CD1c-positive myeloid dendritic cell (primary cell): ENCODE measurements at regions not wholly inside any gene's neighbourhood (a gene's known extent, or its start where the extent isn't known, plus 50 kb on each side); places are given as distances from the start of the nearest gene placed in this dataset.
"Not testable (repeated sequence)": the region's sequence is repeated elsewhere in the genome, so short reads cannot be mapped to it uniquely, and the experiment has no call there.

Source experiments
- DNase-seq: peaks from one replicate; pipeline ENCODE4 v3.0.0-alpha.2; 2016; ENCODE audit errors: extremely low spot score

- DNase-seq: no peak
Measured at GRCh38 chr13:91211510-91211909, 136.0 kb upstream of the MIR17HG start.

- DNase-seq: peak; percentile 1
Measured at GRCh38 chr13:91212231-91212630, 135.3 kb upstream of the MIR17HG start.

GRCh38 chr13:91214031-91214430 is 133.5 kb upstream of the MIR17HG start:
- no peak for DNase-seq

GRCh38 chr13:91216928-91217700 is 130.4 kb upstream of the MIR17HG start:
- DNase-seq: no peak

- DNase-seq: no peak
Measured at GRCh38 chr13:91219201-91219600, 128.3 kb upstream of the MIR17HG start.

- no peak for DNase-seq
Measured at GRCh38 chr13:91220872-91221271, 126.6 kb upstream of the MIR17HG start.

- DNase-seq: no peak
Measured at GRCh38 chr13:91228108-91228507, 119.4 kb upstream of the MIR17HG start.

GRCh38 chr13:91228940-91229339 is 118.5 kb upstream of the MIR17HG start:
- no peak for DNase-seq

- DNase-seq: no peak
Measured at GRCh38 chr13:91232716-91233115, 114.8 kb upstream of the MIR17HG start.

- no peak for DNase-seq
Measured at GRCh38 chr13:91233291-91233690, 114.2 kb upstream of the MIR17HG start.

- no peak for DNase-seq
Measured at GRCh38 chr13:91236182-91236581, 111.3 kb upstream of the MIR17HG start.

- no peak for DNase-seq
Measured at GRCh38 chr13:91236921-91237320, 110.6 kb upstream of the MIR17HG start.

GRCh38 chr13:91238036-91238435 is 109.5 kb upstream of the MIR17HG start:
- DNase-seq: peak; percentile 41

GRCh38 chr13:91240341-91240740 is 107.1 kb upstream of the MIR17HG start:
- DNase-seq: no peak

- DNase-seq: no peak
Measured at GRCh38 chr13:91241221-91241933, 106.1 kb upstream of the MIR17HG start.

GRCh38 chr13:91242652-91243051 is 104.8 kb upstream of the MIR17HG start:
- no peak for DNase-seq

GRCh38 chr13:91245288-91245687 is 102.2 kb upstream of the MIR17HG start:
- no peak for DNase-seq

- peak; percentile 34 for DNase-seq
Measured at GRCh38 chr13:91247768-91248167, 99.7 kb upstream of the MIR17HG start.

GRCh38 chr13:91248249-91248648 is 99.2 kb upstream of the MIR17HG start:
- DNase-seq: no peak

GRCh38 chr13:91249370-91249769 is 98.1 kb upstream of the MIR17HG start:
- DNase-seq: no peak

- DNase-seq: peak; percentile 3
Measured at GRCh38 chr13:91249861-91250260, 97.6 kb upstream of the MIR17HG start.

GRCh38 chr13:91251573-91251972 is 95.9 kb upstream of the MIR17HG start:
- DNase-seq: not testable (repeated sequence)

GRCh38 chr13:91264484-91264883 is 83.0 kb upstream of the MIR17HG start:
- no peak for DNase-seq
